GM12878 (cell line): ENCODE measurements at regions not wholly inside any gene's neighbourhood (a gene's known extent, or its start where the extent isn't known, plus 50 kb on each side); places are given as distances from the start of the nearest gene placed in this dataset.

ENCODE experiments used
- ATAC-seq: fragments of 200-7000 bp; cut with Tn5 transposase; 3 replicates; pipeline ENCODE4 v1.9.1; 2020; ENCODE audit warnings: mild to moderate bottlenecking, moderate library complexity
- BruUV-seq: library from RNA; stranded (reverse); fragments of 400-500 nt; replicated peaks from 2 replicates; lab custom pipeline; 2021; lab: Mats Ljungman, UMichigan
- CTCF ChIA-PET: fragments of 300-600 bp; sonication (Branson Sonifier 250); formaldehyde crosslinking; extraction: SDS; loops from one replicate; lab custom pipeline; 2021; ENCODE audit warnings: inconsistent platforms; lab: Yijun Ruan, JAX
- POLR2A ChIA-PET: fragments of 350-600 bp; formaldehyde crosslinking; extraction: SDS; loops from one replicate; lab custom pipeline; 2021; ENCODE audit warnings: inconsistent platforms; lab: Charles Lee
- RAD21 ChIA-PET: fragments of 300-600 bp; sonication (Branson Sonifier 250); formaldehyde crosslinking; loops from one replicate; lab custom pipeline; 2023; ENCODE audit warnings: antibody characterized with exemption; ENCODE audit not compliant: unreplicated experiment; lab: Charles Lee
- SMC1A ChIA-PET: fragments of 300-600 bp; sonication (Branson Sonifier 250); formaldehyde crosslinking; loops from one replicate; lab custom pipeline; 2023; ENCODE audit not compliant: unreplicated experiment, uncharacterized antibody; lab: Charles Lee
- DNase-seq: peaks from one replicate; pipeline ENCODE4 v3.0.0-alpha.2; 2011; ENCODE audit warnings: low read depth, low spot score
- FAIRE-seq: peaks from 3 replicates; lab custom pipeline; 2011; peaks lifted over from hg19 to GRCh38; lab: Jason Lieb, UNC
- H2AFZ ChIP-seq: 2 replicates; pipeline ENCODE4 v1.6.0; 2011; ENCODE audit warnings: low read depth, low read length, control low read depth; ENCODE audit not compliant: control insufficient read depth
- H3K27ac ChIP-seq: 2 replicates; pipeline ENCODE4 v1.5.1; 2011; ENCODE audit warnings: control low read depth; ENCODE audit not compliant: control insufficient read depth, insufficient read depth
- H3K27me3 ChIP-seq, 2 experiments: replicated peaks in 1 of 2; 2 replicates each; pipeline versions ENCODE4 v1.6.0 to v1.6.1; 2011; ENCODE audit warnings: low read length in 1 of 2; ENCODE audit not compliant: control insufficient read depth in 2 of 2, insufficient read depth in 2 of 2
- H3K36me3 ChIP-seq, 2 experiments: 2 replicates each; pipeline ENCODE4 v1.5.1; 2011; ENCODE audit warnings: low read length in 1 of 2; ENCODE audit not compliant: control insufficient read depth in 2 of 2, insufficient read depth in 2 of 2
- H3K4me1 ChIP-seq: 2 replicates; pipeline ENCODE4 v1.6.1; 2011; ENCODE audit warnings: mild to moderate bottlenecking, low read length, moderate library complexity, mixed read lengths; ENCODE audit not compliant: control insufficient read depth, insufficient read depth
- H3K4me2 ChIP-seq: 2 replicates; pipeline ENCODE4 v1.6.0; 2011; ENCODE audit warnings: control low read depth; ENCODE audit not compliant: control insufficient read depth, insufficient read depth
- H3K4me3 ChIP-seq: fragments of 200-600 bp; sonication (generic); 2 replicates; pipeline ENCODE4 v1.5.1; 2016
- H3K79me2 ChIP-seq: 2 replicates; pipeline ENCODE4 v1.6.0; 2011; ENCODE audit warnings: low read length; ENCODE audit not compliant: control insufficient read depth, insufficient read depth
- H3K9ac ChIP-seq: 2 replicates; pipeline ENCODE4 v1.8.0; 2011; ENCODE audit warnings: low read length, control low read depth, mixed read lengths; ENCODE audit not compliant: control insufficient read depth, insufficient read depth
- H3K9me3 ChIP-seq: replicated peaks from 3 replicates; pipeline ENCODE4 v1.5.1; 2011; ENCODE audit warnings: mild to moderate bottlenecking, low read length; ENCODE audit not compliant: control insufficient read depth, insufficient read depth
- H4K20me1 ChIP-seq: 2 replicates; pipeline ENCODE4 v1.6.0; 2011; ENCODE audit not compliant: control insufficient read depth, insufficient read depth
- BHLHE40 ChIP-seq, 2 experiments: fragments of 450-650 bp in 1 of 2; IDR thresholded peaks; 2 replicates each; pipeline ENCODE4 v1.6.1; 2011 to 2017; ENCODE audit warnings: low read depth in 2 of 2, borderline replicate concordance in 1 of 2, improper control_type of control experiment in 1 of 2, low read length in 1 of 2, mild to moderate bottlenecking in 1 of 2
- BMI1 ChIP-seq: fragments of 450-650 bp; IDR thresholded peaks from 2 replicates; pipeline ENCODE4 v1.6.1; 2016; ENCODE audit warnings: mild to moderate bottlenecking, moderate library complexity, borderline replicate concordance
- HDAC2 ChIP-seq: fragments of 200-600 bp; sonication (generic); IDR thresholded peaks from 2 replicates; pipeline ENCODE4 v1.6.1; 2017
- NFYA ChIP-seq: IDR thresholded peaks from 2 replicates; pipeline ENCODE4 v1.6.1; 2011; ENCODE audit warnings: low read depth, mild to moderate bottlenecking, low read length, improper control_type of control experiment, borderline replicate concordance
- PAX8 ChIP-seq: fragments of 450-650 bp; IDR thresholded peaks from 2 replicates; pipeline ENCODE4 v1.6.1; 2017; ENCODE audit warnings: mild to moderate bottlenecking, moderate library complexity
- RFX5 ChIP-seq: IDR thresholded peaks from 2 replicates; pipeline ENCODE4 v1.6.1; 2011; ENCODE audit warnings: low read depth, low read length, improper control_type of control experiment
- SIN3A ChIP-seq: IDR thresholded peaks from 2 replicates; pipeline ENCODE4 v1.6.1; 2012; ENCODE audit warnings: low read depth, low read length, improper control_type of control experiment
- TCF12 ChIP-seq: IDR thresholded peaks from 2 replicates; pipeline ENCODE4 v1.6.1; 2011; ENCODE audit warnings: low read depth, mild to moderate bottlenecking, low read length
- ZSCAN29 ChIP-seq: fragments of 450-650 bp; IDR thresholded peaks from 2 replicates; pipeline ENCODE4 v1.6.1; 2017; ENCODE audit warnings: mild to moderate bottlenecking, moderate library complexity
- WGBS: methylation state at CpG from one replicate; pipeline ENCODE4 v1.1.6; 2016; ENCODE audit warnings: low lambda C conversion rate; ENCODE audit not compliant: insufficient replicate concordance, insufficient coverage; ENCODE audit errors: missing lambda C conversion rate; 5-methylcytosine and 5-hydroxymethylcytosine counted together
- in situ Hi-C: fragments of 300-500 bp; cut with MboI; formaldehyde crosslinking; loops from 9 replicates; pipeline ENCODE4 v1.14.3; 2018; ENCODE audit warnings: mixed read lengths
- intact Hi-C: fragments of 100-400 bp; cut with micrococcal nuclease; formaldehyde crosslinking; loops from one replicate; pipeline ENCODE4 v1.14.2; 2022; ENCODE audit not compliant: unreplicated experiment

DNA sequence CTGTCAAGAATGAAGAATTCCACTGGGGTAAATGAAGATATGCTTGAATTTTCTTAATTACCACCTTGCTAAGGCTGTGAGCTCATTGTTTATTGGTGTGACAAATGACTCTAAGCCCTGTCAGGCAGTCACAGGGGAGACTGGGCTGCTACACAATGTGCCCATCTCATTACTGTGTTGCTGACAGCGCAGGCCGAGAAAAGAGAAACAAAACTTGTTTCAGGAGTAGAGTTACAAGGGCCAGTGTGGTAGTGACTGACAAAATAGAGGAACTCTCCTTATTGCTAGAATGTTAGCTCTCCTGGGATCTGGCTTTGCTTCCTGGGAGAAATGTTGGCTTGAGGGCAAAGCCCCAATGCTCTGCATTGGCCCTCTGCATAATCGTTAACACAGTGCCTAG is 130.4 kb upstream of the CRBN start:
- no peak overlapping the region for H2AFZ ChIP-seq
- ChIA-PET RAD21 (no interaction called here), SMC1A (interaction anchor here (1.0 kb wide), 1 partner anchor 35 kb away, joined by 4 read pairs; no protein-coding TSS in a partner anchor), CTCF (no interaction called here), POLR2A (interaction anchor here (0.5 kb wide), 1 partner anchor 16 kb away, joined by 3 read pairs; no protein-coding TSS in a partner anchor)
- no peak overlapping the region for H3K9ac ChIP-seq
- no peaks in the 10 kb centered on the region for H3K36me3 ChIP-seq
- no peaks in the 10 kb centered on the region for H4K20me1 ChIP-seq
- ATAC-seq (no peak; the same call in 2 of the 3 replicates), DNase-seq (no peak), FAIRE-seq (no peak)
- intact Hi-C loops (no loop called here), in situ Hi-C loops (no loop called here)
- no TSS peak for BruUV-seq
- TF ChIP-seq SIN3A (no peak), PAX8 (no peak), BHLHE40 (IDR thresholded peaks at IDR 0.05; ENCODE audit: borderline replicate concordance in 1 of 2, low read depth in 2 of 2, low read length in 1 of 2) (no peak), RFX5 (no peak), HDAC2 (no peak)
- 75% methylated on average over 3 of the region's 3 CpGs for WGBS
- no peak overlapping the region for H3K4me3 ChIP-seq
- no peak overlapping the region for H3K27ac ChIP-seq
- H3K4me2 ChIP-seq, result no peak overlapping the region
- no peaks in the 10 kb centered on the region for H3K9me3 ChIP-seq
- no peaks in the 10 kb centered on the region for H3K4me1 ChIP-seq
- no peaks in the 10 kb centered on the region for H3K27me3 ChIP-seq
- no peaks in the 10 kb centered on the region for H3K79me2 ChIP-seq

DNA sequence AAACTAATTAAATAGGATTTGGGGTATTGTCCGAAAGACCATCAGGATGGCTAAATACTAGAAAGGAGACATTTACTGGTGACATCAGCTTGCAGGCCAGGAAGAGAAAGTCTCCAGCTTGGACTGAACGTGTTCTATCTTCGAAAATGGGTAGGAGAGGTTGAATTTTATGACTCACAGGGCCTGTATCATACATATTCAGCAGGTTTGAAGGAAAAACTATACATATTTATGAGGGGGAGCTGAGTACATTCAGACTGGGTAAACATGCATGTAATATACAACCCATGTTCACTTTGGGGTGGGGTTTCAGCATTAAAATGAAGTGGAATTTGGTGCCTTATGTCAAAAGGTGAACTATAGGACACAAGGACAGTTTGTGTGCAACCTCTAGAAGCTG is 129.3 kb upstream of the CRBN start:
- SMC1A ChIA-PET, result no interaction called here
- Histone ChIP-seq H2AFZ (no peak overlapping the region), H4K20me1 (no peaks in the 10 kb centered on the region), H3K4me3 (no peak overlapping the region), H3K4me1 (no peaks in the 10 kb centered on the region), H3K79me2 (no peaks in the 10 kb centered on the region), H3K36me3 (no peaks in the 10 kb centered on the region), H3K9ac (no peak overlapping the region), H3K9me3 (no peaks in the 10 kb centered on the region), H3K27ac (no peak overlapping the region), H3K27me3 (no peaks in the 10 kb centered on the region), H3K4me2 (no peak overlapping the region)
- BruUV-seq, result no TSS peak
- intact Hi-C loops, result no loop called here
- in situ Hi-C loops, result no loop called here
- POLR2A ChIA-PET, result no interaction called here
- WGBS, result 8% methylated on average over 3 of the region's 3 CpGs
- no peak for FAIRE-seq
- no peak for DNase-seq
- RAD21 ChIA-PET, result interaction anchor here (1.1 kb wide), 1 partner anchor 11 kb away, joined by 3 read pairs; no protein-coding TSS in a partner anchor
- CTCF ChIA-PET, result no interaction called here
- TF ChIP-seq ZSCAN29, result no peak
- TF ChIP-seq BMI1, result no peak
- TF ChIP-seq NFYA, result no peak
- TF ChIP-seq TCF12, result no peak
- no peak for TF ChIP-seq BHLHE40 (IDR thresholded peaks at IDR 0.05; ENCODE audit: borderline replicate concordance in 1 of 2, low read depth in 2 of 2, low read length in 1 of 2)
- no peak for ATAC-seq
